ENCODE measurements at regions not wholly inside any gene's neighbourhood (a gene's known extent, or its start where the extent isn't known, plus 50 kb on each side); places are given as distances from the start of the nearest gene placed in this dataset.

GRCh38 chr10:88023676-88024075, 160.3 kb downstream of the PTEN start:
- TF ChIP-seq SIN3A (IDR thresholded peaks at IDR 0.05; ENCODE audit: borderline replicate concordance, insufficient read depth, low read length): no peak
- no peak for TF ChIP-seq POLR2AphosphoS5 (IDR thresholded peaks at IDR 0.05; ENCODE audit: low read depth, low read length)

Data from PFSK-1 (cell line).